SK-N-SH (cell line): ENCODE measurements at regions not wholly inside any gene's neighbourhood (a gene's known extent, or its start where the extent isn't known, plus 50 kb on each side); places are given as distances from the start of the nearest gene placed in this dataset.

Source experiments
- CTCF ChIA-PET: fragments of 300-600, 350-600 bp; formaldehyde crosslinking; extraction: SDS; loops from one replicate; lab custom pipeline; 2021; lab: Yijun Ruan, JAX
- POLR2A ChIA-PET: fragments of 350-600 bp; sonication (Branson Sonifier 250); formaldehyde crosslinking; extraction: SDS; loops from one replicate; lab custom pipeline; 2020; ENCODE audit warnings: antibody characterized with exemption, inconsistent platforms; lab: Yijun Ruan, JAX
- DNase-seq: peaks from one replicate; pipeline ENCODE4 v3.0.0; 2012
- H2AFZ ChIP-seq: fragments of 200-600 bp; sonication (generic); 2 replicates; pipeline ENCODE4 v1.8.1; 2016; ENCODE audit warnings: antibody characterized with exemption, mild to moderate bottlenecking, low read depth
- H3F3A ChIP-seq: fragments of 200-600 bp; sonication (generic); replicated peaks from 2 replicates; pipeline ENCODE3; 2016; ENCODE audit warnings: antibody characterized with exemption, mild to moderate bottlenecking; ENCODE audit not compliant: insufficient read depth
- H3K27ac ChIP-seq, 2 experiments: fragments of 200-500 bp in 1 of 2; fragments of 200-600 bp in 1 of 2; sonication (Bioruptor generic) in 1 of 2; sonication (generic), shearing (Covaris generic) in 1 of 2; 2 replicates each; pipeline versions ENCODE4 v1.5.1 to v1.6.1; 2014 to 2016; ENCODE audit warnings: low read depth in 2 of 2, inconsistent platforms in 1 of 2, low read length in 1 of 2, mild to moderate bottlenecking in 1 of 2, mixed read lengths in 1 of 2
- H3K27me3 ChIP-seq: fragments of 200-600 bp; sonication (generic), shearing (Covaris generic); 2 replicates; pipeline ENCODE4 v1.6.1; 2016; ENCODE audit warnings: mixed run types; ENCODE audit not compliant: insufficient read depth
- H3K36me3 ChIP-seq, 2 experiments: fragments of 200-500 bp in 1 of 2; fragments of 200-600 bp in 1 of 2; sonication (Bioruptor generic) in 1 of 2; sonication (generic) in 1 of 2; replicated peaks in 1 of 2; 2 replicates each; pipeline versions ENCODE3 to v1.5.1; 2014 to 2016; ENCODE audit warnings: low read length in 1 of 2, mild to moderate bottlenecking in 1 of 2; ENCODE audit not compliant: insufficient read depth in 2 of 2, control insufficient read depth in 1 of 2
- H3K4me1 ChIP-seq, 2 experiments: fragments of 200-500 bp in 1 of 2; fragments of 200-600 bp in 1 of 2; sonication (Bioruptor generic) in 1 of 2; sonication (generic), shearing (Covaris generic) in 1 of 2; 2 replicates each; pipeline versions ENCODE4 v1.5.1 to v1.6.1; 2014 to 2016; ENCODE audit warnings: low read depth in 1 of 2, low read length in 1 of 2, mixed run types in 1 of 2; ENCODE audit not compliant: insufficient read depth in 2 of 2, control insufficient read depth in 1 of 2
- H3K4me2 ChIP-seq: fragments of 200-600 bp; sonication (generic), shearing (Covaris generic); 2 replicates; pipeline ENCODE4 v1.6.1; 2017; ENCODE audit warnings: mixed run types
- H3K4me3 ChIP-seq, 2 experiments: fragments of 200-500 bp in 1 of 2; fragments of 200-600 bp in 1 of 2; sonication (Bioruptor generic) in 1 of 2; sonication (generic), shearing (Covaris generic) in 1 of 2; 2 replicates each; pipeline versions ENCODE4 v1.5.1 to v1.8.1; 2014 to 2016; ENCODE audit warnings: low read depth in 2 of 2, inconsistent platforms in 1 of 2, low read length in 1 of 2, mild to moderate bottlenecking in 1 of 2, mixed read lengths in 1 of 2, moderate library complexity in 1 of 2
- H3K79me2 ChIP-seq: fragments of 200-600 bp; sonication (generic); 2 replicates; pipeline ENCODE4 v1.8.1; 2017; ENCODE audit warnings: mild to moderate bottlenecking; ENCODE audit not compliant: insufficient read depth
- H3K9ac ChIP-seq: fragments of 200-600 bp; sonication (generic); 2 replicates; pipeline ENCODE4 v1.6.1; 2017; ENCODE audit warnings: mixed run types
- H3K9me2 ChIP-seq: fragments of 200-600 bp; sonication (generic); 2 replicates; pipeline ENCODE4 v1.6.1; 2017; ENCODE audit warnings: mixed run types
- H3K9me3 ChIP-seq: fragments of 200-600 bp; sonication (generic); 2 replicates; pipeline ENCODE4 v1.6.1; 2017; ENCODE audit warnings: mixed run types, mild to moderate bottlenecking, moderate library complexity
- H4K20me1 ChIP-seq: fragments of 200-600 bp; sonication (generic); 2 replicates; pipeline ENCODE4 v1.6.1; 2017; ENCODE audit warnings: mild to moderate bottlenecking, mixed run types; ENCODE audit not compliant: insufficient read depth
- ELF1 ChIP-seq: IDR thresholded peaks from 2 replicates; pipeline ENCODE4 v1.4.0; 2012
- FOSL2 ChIP-seq: IDR thresholded peaks from 2 replicates; pipeline ENCODE4 v1.4.0; 2012; ENCODE audit warnings: low read depth, mild to moderate bottlenecking, moderate library complexity, borderline replicate concordance
- FOXM1 ChIP-seq: IDR thresholded peaks from 2 replicates; pipeline ENCODE4 v1.4.0; 2012; ENCODE audit warnings: low read depth, mild to moderate bottlenecking
- MXI1 ChIP-seq: IDR thresholded peaks from 2 replicates; pipeline ENCODE4 v1.6.1; 2012; ENCODE audit warnings: mild to moderate bottlenecking, low read depth, low read length, improper control_type of control experiment
- NRF1 ChIP-seq: IDR thresholded peaks from 2 replicates; pipeline ENCODE4 v1.6.1; 2012; ENCODE audit warnings: low read depth, mild to moderate bottlenecking, low read length
- RAD21 ChIP-seq: IDR thresholded peaks from 2 replicates; pipeline ENCODE4 v1.6.1; 2012; ENCODE audit warnings: mild to moderate bottlenecking, low read length
- RCOR1 ChIP-seq: fragments of 150-350 bp; IDR thresholded peaks from 2 replicates; pipeline ENCODE4 v1.6.1; 2017; ENCODE audit warnings: antibody characterized with exemption, low read length
- RFX5 ChIP-seq: IDR thresholded peaks from 2 replicates; pipeline ENCODE4 v1.6.1; 2012; ENCODE audit warnings: mild to moderate bottlenecking, improper control_type of control experiment, low read length
- SIN3A ChIP-seq: IDR thresholded peaks from 2 replicates; pipeline ENCODE4 v1.6.1; 2012; ENCODE audit warnings: low read depth, mild to moderate bottlenecking, low read length, moderate library complexity, borderline replicate concordance
- SMC3 ChIP-seq: IDR thresholded peaks from 2 replicates; pipeline ENCODE4 v1.6.1; 2012; ENCODE audit warnings: low read depth, low read length, improper control_type of control experiment
- TCF12 ChIP-seq: IDR thresholded peaks from 2 replicates; pipeline ENCODE4 v1.4.0; 2012
- TEAD4 ChIP-seq: IDR thresholded peaks from 2 replicates; pipeline ENCODE4 v1.4.0; 2012; ENCODE audit warnings: mild to moderate bottlenecking, borderline replicate concordance; ENCODE audit not compliant: insufficient read depth
- YY1 ChIP-seq: IDR thresholded peaks from 2 replicates; pipeline ENCODE4 v1.4.0; 2012; ENCODE audit warnings: low read depth, mild to moderate bottlenecking
- WGBS: methylation state at CpG from one replicate; pipeline ENCODE4 v1.1.6; 2017; ENCODE audit warnings: low lambda C conversion rate; 5-methylcytosine and 5-hydroxymethylcytosine counted together
- TF ChIP-seq, protein P1 (sequence below): IDR thresholded peaks from 2 replicates; pipeline ENCODE4 v1.4.0; 2012; ENCODE audit warnings: low read depth, borderline replicate concordance
- TF ChIP-seq, protein P2 (sequence below): fragments of 150-350 bp; IDR thresholded peaks from 2 replicates; pipeline ENCODE4 v1.6.1; 2016; ENCODE audit warnings: mild to moderate bottlenecking, low read depth, low read length

DNA sequence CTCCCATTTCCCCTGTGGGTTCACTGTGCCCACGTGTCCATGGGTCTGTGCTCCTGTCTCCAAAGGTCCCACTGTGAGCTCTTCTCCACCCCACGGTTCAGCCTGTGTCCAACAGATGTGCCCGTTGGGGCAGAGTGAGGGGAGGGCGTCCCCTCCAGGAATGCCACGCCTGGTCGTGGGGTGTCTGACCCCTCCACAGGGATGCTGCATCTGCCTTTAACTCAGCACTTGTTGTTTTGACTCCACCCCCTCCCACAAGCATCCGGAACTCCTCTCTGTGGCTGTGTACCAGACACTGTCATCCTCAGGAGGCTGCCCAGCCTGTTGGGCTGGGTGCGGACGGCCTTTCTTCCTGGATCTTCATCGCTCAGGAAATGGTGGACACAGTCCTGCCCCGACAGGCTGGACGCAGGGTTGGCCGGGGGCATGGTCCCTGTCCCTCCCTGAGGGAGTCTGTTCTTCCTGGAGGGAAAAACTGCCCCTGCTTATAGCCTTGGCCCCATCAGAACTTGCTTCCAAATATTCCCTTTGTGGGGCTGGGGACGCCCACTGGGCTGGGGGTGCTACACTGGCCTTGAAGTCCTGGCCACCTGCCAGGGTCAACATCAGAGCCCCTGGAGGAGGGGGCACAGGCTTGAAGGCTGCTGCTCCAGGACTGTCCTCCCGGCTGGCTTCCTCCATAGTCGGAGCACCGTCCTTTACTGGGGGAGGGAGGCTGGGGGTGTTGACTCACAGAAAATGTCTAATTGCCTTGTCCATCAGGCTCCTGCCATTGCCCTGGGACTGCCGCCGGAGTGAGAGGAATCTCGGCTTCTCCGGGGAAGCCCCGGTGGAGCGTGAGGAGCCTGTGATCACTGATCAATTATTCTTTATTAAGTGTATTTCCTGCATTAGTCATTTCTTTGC lies 182.0 kb upstream of the C1orf174 start:
- WGBS = 46% methylated on average over 14 of the region's 23 CpGs
- H2AFZ ChIP-seq = no peak overlapping the region
- H3F3A ChIP-seq = no peaks in the 10 kb centered on the region

GRCh38 chr1:4083231-4084047 lies 183.4 kb upstream of the C1orf174 start:
- TF ChIP-seq, protein P1, sequence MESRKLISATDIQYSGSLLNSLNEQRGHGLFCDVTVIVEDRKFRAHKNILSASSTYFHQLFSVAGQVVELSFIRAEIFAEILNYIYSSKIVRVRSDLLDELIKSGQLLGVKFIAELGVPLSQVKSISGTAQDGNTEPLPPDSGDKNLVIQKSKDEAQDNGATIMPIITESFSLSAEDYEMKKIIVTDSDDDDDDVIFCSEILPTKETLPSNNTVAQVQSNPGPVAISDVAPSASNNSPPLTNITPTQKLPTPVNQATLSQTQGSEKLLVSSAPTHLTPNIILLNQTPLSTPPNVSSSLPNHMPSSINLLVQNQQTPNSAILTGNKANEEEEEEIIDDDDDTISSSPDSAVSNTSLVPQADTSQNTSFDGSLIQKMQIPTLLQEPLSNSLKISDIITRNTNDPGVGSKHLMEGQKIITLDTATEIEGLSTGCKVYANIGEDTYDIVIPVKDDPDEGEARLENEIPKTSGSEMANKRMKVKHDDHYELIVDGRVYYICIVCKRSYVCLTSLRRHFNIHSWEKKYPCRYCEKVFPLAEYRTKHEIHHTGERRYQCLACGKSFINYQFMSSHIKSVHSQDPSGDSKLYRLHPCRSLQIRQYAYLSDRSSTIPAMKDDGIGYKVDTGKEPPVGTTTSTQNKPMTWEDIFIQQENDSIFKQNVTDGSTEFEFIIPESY = no peak
- TF ChIP-seq FOXM1 = no peak
- no peak for TF ChIP-seq RAD21
- no peak for TF ChIP-seq SIN3A
- TF ChIP-seq TCF12 = no peak
- TF ChIP-seq, all 33 proteins: peak for 0
- Histone ChIP-seq H3K9me2 (no peaks in the 10 kb centered on the region), H3K27ac (no peak overlapping the region), H3K36me3 (no peaks in the 10 kb centered on the region), H3F3A (no peaks in the 10 kb centered on the region), H3K4me3 (no peak overlapping the region), H4K20me1 (no peaks in the 10 kb centered on the region), H2AFZ (no peak overlapping the region), H3K9ac (no peak overlapping the region), H3K4me1 (no peaks in the 10 kb centered on the region; a peak in 1 of 4 replicates), H3K9me3 (no peaks in the 10 kb centered on the region), H3K4me2 (no peak overlapping the region), H3K79me2 (no peaks in the 10 kb centered on the region), H3K27me3 (no peaks in the 10 kb centered on the region)
- DNase-seq = no peak
- WGBS = 33% methylated on average over 12 of the region's 18 CpGs
- CTCF ChIA-PET = no interaction called here
- POLR2A ChIA-PET = no interaction called here

More for the DNA sequence above, 182.0 kb upstream of the C1orf174 start:
- POLR2A ChIA-PET = no interaction called here
- Histone ChIP-seq H3K9me2 (no peaks in the 10 kb centered on the region), H3K9me3 (no peaks in the 10 kb centered on the region), H3K9ac (no peak overlapping the region), H3K27ac (no peak overlapping the region), H3K4me2 (no peak overlapping the region), H3K4me1 (no peaks in the 10 kb centered on the region; a peak in 1 of 4 replicates), H3K79me2 (no peaks in the 10 kb centered on the region), H3K36me3 (no peaks in the 10 kb centered on the region), H3K27me3 (no peaks in the 10 kb centered on the region), H3K4me3 (no peak overlapping the region), H4K20me1 (no peaks in the 10 kb centered on the region)
- DNase-seq = no peak
- CTCF ChIA-PET = no interaction called here
- TF ChIP-seq FOXM1 (no peak), YY1 (no peak), RAD21 (no peak), ELF1 (no peak), RCOR1 (no peak), SMC3 (no peak), MXI1 (no peak), RFX5 (no peak), TEAD4 (no peak), NRF1 (no peak), FOSL2 (no peak)
- TF ChIP-seq, protein P2, sequence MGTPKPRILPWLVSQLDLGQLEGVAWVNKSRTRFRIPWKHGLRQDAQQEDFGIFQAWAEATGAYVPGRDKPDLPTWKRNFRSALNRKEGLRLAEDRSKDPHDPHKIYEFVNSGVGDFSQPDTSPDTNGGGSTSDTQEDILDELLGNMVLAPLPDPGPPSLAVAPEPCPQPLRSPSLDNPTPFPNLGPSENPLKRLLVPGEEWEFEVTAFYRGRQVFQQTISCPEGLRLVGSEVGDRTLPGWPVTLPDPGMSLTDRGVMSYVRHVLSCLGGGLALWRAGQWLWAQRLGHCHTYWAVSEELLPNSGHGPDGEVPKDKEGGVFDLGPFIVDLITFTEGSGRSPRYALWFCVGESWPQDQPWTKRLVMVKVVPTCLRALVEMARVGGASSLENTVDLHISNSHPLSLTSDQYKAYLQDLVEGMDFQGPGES = no peak
